HG03064 (cell line): ENCODE measurements at regions not wholly inside any gene's neighbourhood (a gene's known extent, or its start where the extent isn't known, plus 50 kb on each side); places are given as distances from the start of the nearest gene placed in this dataset.

ENCODE experiments used
- ATAC-seq: cut with Tn5 transposase; IDR thresholded peaks from one replicate; pipeline ENCODE4 v1.9.1; 2021; ENCODE audit warnings: low read depth; ENCODE audit not compliant: unreplicated experiment

- no peak for ATAC-seq
These were observed 245.7 kb upstream of the THRB start for GRCh38 chr3:24740326-24740725.

- ATAC-seq = no peak
These were observed 246.9 kb upstream of the THRB start for GRCh38 chr3:24741506-24741905.

GRCh38 chr3:24748520-24748919 lies 253.9 kb upstream of the THRB start:
- ATAC-seq = no peak

GRCh38 chr3:24751020-24751419 lies 256.4 kb upstream of the THRB start:
- ATAC-seq = no peak

GRCh38 chr3:24756101-24756888 lies 261.6 kb upstream of the THRB start:
- ATAC-seq = no peak

GRCh38 chr3:24763393-24763792 lies 268.7 kb upstream of the THRB start:
- ATAC-seq = no peak

GRCh38 chr3:24764236-24764915 lies 269.7 kb upstream of the THRB start:
- ATAC-seq = no peak

GRCh38 chr3:24765399-24765798 lies 270.7 kb upstream of the THRB start:
- ATAC-seq = no peak

GRCh38 chr3:24769918-24770317 lies 275.3 kb upstream of the THRB start:
- ATAC-seq = no peak

GRCh38 chr3:24773798-24774197 lies 279.1 kb upstream of the THRB start:
- no peak for ATAC-seq

- no peak for ATAC-seq
These were observed 286.3 kb upstream of the THRB start for GRCh38 chr3:24780991-24781390.

GRCh38 chr3:24781454-24781853 lies 286.8 kb upstream of the THRB start:
- no peak for ATAC-seq

- no peak for ATAC-seq
These were observed 299.2 kb upstream of the THRB start for GRCh38 chr3:24793896-24794295.

- ATAC-seq = peak; percentile 93
These were observed 308.0 kb upstream of the THRB start for GRCh38 chr3:24802614-24803013.

GRCh38 chr3:24804095-24804494 lies 309.4 kb upstream of the THRB start:
- no peak for ATAC-seq

- no peak for ATAC-seq
These were observed 316.2 kb upstream of the THRB start for GRCh38 chr3:24810881-24811280.

- no peak for ATAC-seq
These were observed 317.5 kb upstream of the THRB start for GRCh38 chr3:24812116-24812515.

GRCh38 chr3:24818055-24818454 lies 323.4 kb upstream of the THRB start:
- no peak for ATAC-seq

GRCh38 chr3:24828011-24828410 lies 333.4 kb upstream of the THRB start:
- no peak for ATAC-seq

- no peak for ATAC-seq
These were observed 333.9 kb upstream of the THRB start for GRCh38 chr3:24828551-24828950.

GRCh38 chr3:24829011-24829581 lies 334.4 kb upstream of the THRB start:
- ATAC-seq = no peak
